ENCODE measurements at regions not wholly inside any gene's neighbourhood (a gene's known extent, or its start where the extent isn't known, plus 50 kb on each side); places are given as distances from the start of the nearest gene placed in this dataset.
"Not testable (repeated sequence)": the region's sequence is repeated elsewhere in the genome, so short reads cannot be mapped to it uniquely, and the experiment has no call there.

- 86 to 100% methylated on average over 1 of the region's 1 CpG for WGBS, 2 donors
- intact Hi-C loops (cut with DNase I) = no loop called here
- Histone ChIP-seq H3K36me3 (ENCODE audit: control insufficient read depth in 1 of 2, insufficient read depth in 2 of 2, low read length in 1 of 2) (no peaks in the 10 kb centered on the region), H3K9me3 (ENCODE audit: control insufficient read depth, low read length) (no peaks in the 10 kb centered on the region), H3K27ac (ENCODE audit: low read depth in 1 of 2, low read length in 2 of 2) (no peak overlapping the region), H3K27me3 (ENCODE audit: control insufficient read depth in 1 of 2, insufficient read depth in 2 of 2, low read length in 1 of 2) (no peaks in the 10 kb centered on the region), H3K4me1 (ENCODE audit: control insufficient read depth in 1 of 2, insufficient read depth in 2 of 2, low read length in 2 of 2) (no peaks in the 10 kb centered on the region), H3K4me3 (ENCODE audit: low read length in 2 of 2) (no peak overlapping the region)
- no peak for DNase-seq
- ATAC-seq (ENCODE audit: low FRiP score) = no peak
Observed at GRCh38 chr12:59398164-59398563, 197.7 kb upstream of the SLC16A7 start.

DNA sequence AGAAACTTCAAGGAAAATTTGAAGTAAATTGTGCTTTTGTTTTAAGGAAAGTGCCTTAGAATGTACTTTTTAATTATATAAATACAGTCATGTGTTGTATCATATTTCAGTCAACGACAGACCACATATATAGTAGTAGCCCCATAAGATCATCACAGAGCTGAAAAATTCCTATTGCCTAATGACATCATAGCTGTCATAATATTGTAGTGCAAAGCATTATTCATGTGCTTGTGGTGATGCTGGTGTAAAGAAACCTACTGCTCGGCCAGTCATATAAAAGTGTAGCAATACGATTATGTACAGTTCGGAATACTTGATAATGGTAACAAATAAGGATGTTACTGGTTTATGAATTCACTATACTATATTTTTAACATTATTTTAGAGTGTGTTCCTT, 198.9 kb upstream of the SLC16A7 start:
- Histone ChIP-seq H3K27me3 (ENCODE audit: control insufficient read depth in 1 of 2, insufficient read depth in 2 of 2, low read length in 1 of 2) (no peaks in the 10 kb centered on the region), H3K36me3 (ENCODE audit: control insufficient read depth in 1 of 2, insufficient read depth in 2 of 2, low read length in 1 of 2) (no peaks in the 10 kb centered on the region), H3K4me3 (ENCODE audit: low read length in 2 of 2) (no peak overlapping the region), H3K4me1 (ENCODE audit: control insufficient read depth in 1 of 2, insufficient read depth in 2 of 2, low read length in 2 of 2) (no peaks in the 10 kb centered on the region), H3K27ac (ENCODE audit: low read depth in 1 of 2, low read length in 2 of 2) (no peak overlapping the region), H3K9me3 (ENCODE audit: control insufficient read depth, low read length) (no peaks in the 10 kb centered on the region)
- intact Hi-C loops (cut with DNase I) = no loop called here
- DNase-seq (no peak), ATAC-seq (ENCODE audit: low FRiP score) (no peak)
- 81 to 85% methylated on average over 4 of the region's 4 CpGs for WGBS, 2 donors

GRCh38 chr12:59396519-59396918, 199.3 kb upstream of the SLC16A7 start:
- Histone ChIP-seq H3K27ac (ENCODE audit: low read depth in 1 of 2, low read length in 2 of 2) (no peak overlapping the region), H3K4me1 (ENCODE audit: control insufficient read depth in 1 of 2, insufficient read depth in 2 of 2, low read length in 2 of 2) (no peaks in the 10 kb centered on the region), H3K27me3 (ENCODE audit: control insufficient read depth in 1 of 2, insufficient read depth in 2 of 2, low read length in 1 of 2) (no peaks in the 10 kb centered on the region), H3K36me3 (ENCODE audit: control insufficient read depth in 1 of 2, insufficient read depth in 2 of 2, low read length in 1 of 2) (no peaks in the 10 kb centered on the region), H3K9me3 (ENCODE audit: control insufficient read depth, low read length) (no peaks in the 10 kb centered on the region), H3K4me3 (ENCODE audit: low read length in 2 of 2) (no peak overlapping the region)
- DNase-seq (no peak), ATAC-seq (ENCODE audit: low FRiP score) (no peak)
- intact Hi-C loops (cut with DNase I) = no loop called here

DNA sequence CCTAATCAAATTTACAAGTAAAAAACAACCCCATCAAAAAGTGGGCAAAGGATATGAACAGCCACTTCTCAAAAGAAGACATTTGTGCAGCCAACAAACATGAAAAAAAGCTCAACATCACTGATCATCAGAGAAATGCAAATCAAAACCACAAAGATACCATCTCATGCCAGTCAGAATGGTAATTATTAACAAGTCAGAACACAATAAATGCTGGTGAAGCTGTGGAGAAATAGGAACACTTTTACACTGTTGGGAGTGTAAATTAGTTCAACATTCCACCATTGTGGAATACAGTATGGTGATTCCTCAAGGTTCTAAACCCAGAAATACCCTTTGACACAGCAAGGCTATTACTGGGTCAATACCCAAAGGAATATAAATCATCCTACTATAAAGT, 200.5 kb upstream of the SLC16A7 start:
- H3K4me3 ChIP-seq (ENCODE audit: low read length in 2 of 2); ATAC-seq (ENCODE audit: low FRiP score); H3K9me3 ChIP-seq (ENCODE audit: control insufficient read depth, low read length); DNase-seq; H3K4me1 ChIP-seq (ENCODE audit: control insufficient read depth in 1 of 2, insufficient read depth in 2 of 2, low read length in 2 of 2); H3K36me3 ChIP-seq (ENCODE audit: control insufficient read depth in 1 of 2, insufficient read depth in 2 of 2, low read length in 1 of 2); intact Hi-C loops (cut with DNase I); H3K27me3 ChIP-seq (ENCODE audit: control insufficient read depth in 1 of 2, insufficient read depth in 2 of 2, low read length in 1 of 2); H3K27ac ChIP-seq (ENCODE audit: low read depth in 1 of 2, low read length in 2 of 2): not testable (repeated sequence)

DNA sequence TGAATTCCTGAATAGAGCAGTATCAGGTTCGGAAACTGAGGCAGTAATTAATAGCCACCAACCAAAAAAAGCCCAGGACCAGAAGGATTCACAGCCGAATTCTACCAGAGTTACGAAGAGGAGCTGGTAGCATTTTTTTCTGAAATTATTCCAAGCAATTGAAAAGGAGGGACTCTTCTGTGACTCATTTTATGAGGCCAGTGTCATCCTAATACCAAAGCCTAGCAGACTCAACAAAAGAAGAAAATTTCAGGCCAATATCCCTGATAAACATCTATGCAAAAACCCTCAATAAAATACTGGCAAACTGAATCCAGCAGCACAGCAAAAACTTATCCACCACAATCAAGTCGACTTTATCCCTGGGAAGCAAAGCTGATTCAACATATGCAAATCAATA, 202.3 kb upstream of the SLC16A7 start:
- H3K9me3 ChIP-seq (ENCODE audit: control insufficient read depth, low read length) = no peaks in the 10 kb centered on the region
- ATAC-seq (ENCODE audit: low FRiP score) (no peak), DNase-seq (no peak)
- H3K27ac ChIP-seq (ENCODE audit: low read depth in 1 of 2, low read length in 2 of 2) = no peak overlapping the region
- no peak overlapping the region for H3K4me3 ChIP-seq (ENCODE audit: low read length in 2 of 2)
- no peaks in the 10 kb centered on the region for H3K36me3 ChIP-seq (ENCODE audit: control insufficient read depth in 1 of 2, insufficient read depth in 2 of 2, low read length in 1 of 2)
- H3K4me1 ChIP-seq (ENCODE audit: control insufficient read depth in 1 of 2, insufficient read depth in 2 of 2, low read length in 2 of 2) = no peaks in the 10 kb centered on the region
- intact Hi-C loops (cut with DNase I) = no loop called here
- WGBS, 2 donors = 85 to 92% methylated on average over 4 of the region's 4 CpGs
- no peaks in the 10 kb centered on the region for H3K27me3 ChIP-seq (ENCODE audit: control insufficient read depth in 1 of 2, insufficient read depth in 2 of 2, low read length in 1 of 2)

- Histone ChIP-seq H3K9me3 (ENCODE audit: control insufficient read depth, low read length) (no peaks in the 10 kb centered on the region), H3K36me3 (ENCODE audit: control insufficient read depth in 1 of 2, insufficient read depth in 2 of 2, low read length in 1 of 2) (no peaks in the 10 kb centered on the region), H3K4me1 (ENCODE audit: control insufficient read depth in 1 of 2, insufficient read depth in 2 of 2, low read length in 2 of 2) (no peaks in the 10 kb centered on the region), H3K27me3 (ENCODE audit: control insufficient read depth in 1 of 2, insufficient read depth in 2 of 2, low read length in 1 of 2) (no peaks in the 10 kb centered on the region), H3K27ac (ENCODE audit: low read depth in 1 of 2, low read length in 2 of 2) (no peak overlapping the region), H3K4me3 (ENCODE audit: low read length in 2 of 2) (no peak overlapping the region)
- DNase-seq (peak; percentile 33 to 67), ATAC-seq (ENCODE audit: low FRiP score) (no peak)
- intact Hi-C loops (cut with DNase I) = no loop called here
- 95 to 98% methylated on average over 13 of the region's 13 CpGs for WGBS, 2 donors
Observed at GRCh38 chr12:59389968-59390576, 205.8 kb upstream of the SLC16A7 start.

DNA sequence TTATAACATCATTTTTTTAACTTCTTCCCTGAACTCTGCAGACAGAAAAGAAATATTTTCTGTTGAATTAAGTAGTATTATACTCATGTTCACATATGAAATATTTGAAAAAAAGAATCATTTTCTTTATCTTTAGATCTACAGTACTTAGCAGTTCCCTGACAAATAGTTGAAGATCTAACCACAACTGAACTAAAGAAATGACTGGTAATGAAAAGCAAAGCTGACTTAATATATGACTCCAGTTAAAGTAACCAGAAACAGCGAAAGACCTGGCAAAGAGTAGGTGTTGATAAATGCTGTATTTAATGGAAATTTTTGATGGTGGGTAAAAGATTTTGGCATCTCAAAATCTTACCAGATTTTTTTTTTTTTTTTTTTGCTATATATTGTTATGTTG, 207.1 kb upstream of the SLC16A7 start:
- no peak overlapping the region for H3K4me3 ChIP-seq (ENCODE audit: low read length in 2 of 2)
- WGBS, 2 donors = 55 to 77% methylated on average over 1 of the region's 1 CpG
- H3K27me3 ChIP-seq (ENCODE audit: control insufficient read depth in 1 of 2, insufficient read depth in 2 of 2, low read length in 1 of 2) = no peaks in the 10 kb centered on the region
- H3K36me3 ChIP-seq (ENCODE audit: control insufficient read depth in 1 of 2, insufficient read depth in 2 of 2, low read length in 1 of 2) = no peaks in the 10 kb centered on the region
- no peak overlapping the region for H3K27ac ChIP-seq (ENCODE audit: low read depth in 1 of 2, low read length in 2 of 2)
- no peaks in the 10 kb centered on the region for H3K9me3 ChIP-seq (ENCODE audit: control insufficient read depth, low read length)
- intact Hi-C loops (cut with DNase I) = no loop called here
- no peaks in the 10 kb centered on the region for H3K4me1 ChIP-seq (ENCODE audit: control insufficient read depth in 1 of 2, insufficient read depth in 2 of 2, low read length in 2 of 2)
- DNase-seq (no peak), ATAC-seq (ENCODE audit: low FRiP score) (no peak)

DNA sequence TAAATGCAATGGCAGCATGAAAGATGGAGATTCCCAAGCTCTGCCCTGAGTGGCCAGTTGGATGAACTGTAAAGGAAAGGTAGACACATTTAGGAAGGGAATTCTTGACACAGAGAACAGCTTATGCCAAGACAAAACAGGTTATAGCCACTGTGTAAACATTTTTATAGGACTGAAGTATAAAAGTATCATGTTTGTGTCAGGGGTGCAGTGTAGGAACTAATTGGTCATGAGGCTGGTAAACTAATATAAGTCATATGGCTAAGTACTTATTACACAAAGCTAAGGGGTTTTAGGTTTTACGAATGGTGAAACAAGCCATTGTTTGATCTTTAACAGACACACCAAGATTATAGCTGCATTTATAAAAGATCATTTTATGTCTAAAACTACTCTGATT, 207.7 kb upstream of the SLC16A7 start:
- H3K27ac ChIP-seq (ENCODE audit: low read depth in 1 of 2, low read length in 2 of 2) = no peak overlapping the region
- no peaks in the 10 kb centered on the region for H3K27me3 ChIP-seq (ENCODE audit: control insufficient read depth in 1 of 2, insufficient read depth in 2 of 2, low read length in 1 of 2)
- intact Hi-C loops (cut with DNase I) = no loop called here
- no peaks in the 10 kb centered on the region for H3K4me1 ChIP-seq (ENCODE audit: control insufficient read depth in 1 of 2, insufficient read depth in 2 of 2, low read length in 2 of 2)
- H3K4me3 ChIP-seq (ENCODE audit: low read length in 2 of 2) = no peak overlapping the region
- H3K9me3 ChIP-seq (ENCODE audit: control insufficient read depth, low read length) = no peaks in the 10 kb centered on the region
- DNase-seq = no peak
- no peaks in the 10 kb centered on the region for H3K36me3 ChIP-seq (ENCODE audit: control insufficient read depth in 1 of 2, insufficient read depth in 2 of 2, low read length in 1 of 2)
- ATAC-seq (ENCODE audit: low FRiP score) = no peak
- 78 to 83% methylated on average over 1 of the region's 1 CpG for WGBS, 2 donors

DNA sequence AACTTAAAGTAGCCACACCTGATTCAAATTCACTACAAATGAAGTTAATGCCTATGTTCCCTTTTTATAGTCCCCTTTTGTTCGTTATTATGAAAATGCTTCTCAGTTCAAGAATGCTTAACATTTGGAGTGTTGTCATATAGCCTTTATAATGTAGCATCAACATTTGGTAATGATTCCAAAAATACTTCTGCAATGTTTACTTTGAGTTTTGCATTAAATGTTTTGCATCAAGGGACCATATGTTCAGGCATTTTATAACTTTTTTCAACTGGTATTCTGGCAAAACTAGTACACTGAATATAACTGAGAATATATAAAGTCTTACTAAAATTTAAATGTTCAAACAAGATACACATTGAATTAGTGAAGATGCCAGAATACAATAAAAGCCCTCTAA, 209.6 kb upstream of the SLC16A7 start:
- ATAC-seq (ENCODE audit: low FRiP score) (no peak), DNase-seq (no peak)
- intact Hi-C loops (cut with DNase I) = no loop called here
- Histone ChIP-seq H3K4me1 (ENCODE audit: control insufficient read depth in 1 of 2, insufficient read depth in 2 of 2, low read length in 2 of 2) (no peaks in the 10 kb centered on the region), H3K27ac (ENCODE audit: low read depth in 1 of 2, low read length in 2 of 2) (no peak overlapping the region), H3K9me3 (ENCODE audit: control insufficient read depth, low read length) (no peaks in the 10 kb centered on the region), H3K36me3 (ENCODE audit: control insufficient read depth in 1 of 2, insufficient read depth in 2 of 2, low read length in 1 of 2) (no peaks in the 10 kb centered on the region), H3K27me3 (ENCODE audit: control insufficient read depth in 1 of 2, insufficient read depth in 2 of 2, low read length in 1 of 2) (no peaks in the 10 kb centered on the region), H3K4me3 (ENCODE audit: low read length in 2 of 2) (no peak overlapping the region)
- 79 to 83% methylated on average over 1 of the region's 1 CpG for WGBS, 2 donors

Measured in aorta (tissue), 5 donors.